Transverse colon (tissue), 4 donors: ENCODE measurements at regions not wholly inside any gene's neighbourhood (a gene's known extent, or its start where the extent isn't known, plus 50 kb on each side); places are given as distances from the start of the nearest gene placed in this dataset.

Source experiments
- POLR2A ChIP-seq: fragments of 450-650 bp; IDR thresholded peaks from one replicate; pipeline ENCODE4 v1.6.1; 2016; ENCODE audit warnings: antibody characterized with exemption, mild to moderate bottlenecking, moderate library complexity
- POLR2AphosphoS5 ChIP-seq, 3 donors: sonication (generic); formaldehyde crosslinking; IDR thresholded peaks; one replicate each; pipeline ENCODE4 v1.6.1; 2016; ENCODE audit warnings: antibody characterized with exemption in 3 of 3
- TF ChIP-seq, protein P1 (sequence below), 5 experiments: fragments of 200-600 bp in 3 of 5; fragments of 450-650 bp in 2 of 5; sonication (generic) in 3 of 5; IDR thresholded peaks; 1 replicate in 2 of 5; 2 replicates in 3 of 5; pipeline ENCODE4 v1.5.1; 2016 to 2017; ENCODE audit warnings: antibody characterized with exemption in 5 of 5, inconsistent platforms in 3 of 5, mild to moderate bottlenecking in 2 of 5, moderate library complexity in 1 of 5

DNA sequence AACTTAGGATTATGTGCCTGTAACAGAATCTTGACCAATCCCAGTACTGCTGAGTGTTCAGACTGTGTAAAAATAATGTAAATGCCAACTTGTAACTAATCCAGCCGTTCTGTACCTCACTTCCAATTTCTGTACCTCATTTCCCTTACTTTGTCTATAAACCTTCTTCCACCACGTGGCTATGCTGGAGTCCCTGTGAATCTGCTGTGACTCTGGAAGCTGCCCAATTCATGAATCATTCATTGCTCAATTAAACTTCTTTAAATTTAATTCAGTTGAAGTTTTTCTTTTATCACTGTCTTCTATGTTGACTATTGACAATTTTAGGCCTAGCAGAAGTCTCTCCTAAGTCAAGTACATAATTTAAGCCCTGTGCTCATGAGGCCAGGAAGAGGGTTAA, 215.3 kb upstream of the RHOBTB1 start:
- TF ChIP-seq, protein P1, sequence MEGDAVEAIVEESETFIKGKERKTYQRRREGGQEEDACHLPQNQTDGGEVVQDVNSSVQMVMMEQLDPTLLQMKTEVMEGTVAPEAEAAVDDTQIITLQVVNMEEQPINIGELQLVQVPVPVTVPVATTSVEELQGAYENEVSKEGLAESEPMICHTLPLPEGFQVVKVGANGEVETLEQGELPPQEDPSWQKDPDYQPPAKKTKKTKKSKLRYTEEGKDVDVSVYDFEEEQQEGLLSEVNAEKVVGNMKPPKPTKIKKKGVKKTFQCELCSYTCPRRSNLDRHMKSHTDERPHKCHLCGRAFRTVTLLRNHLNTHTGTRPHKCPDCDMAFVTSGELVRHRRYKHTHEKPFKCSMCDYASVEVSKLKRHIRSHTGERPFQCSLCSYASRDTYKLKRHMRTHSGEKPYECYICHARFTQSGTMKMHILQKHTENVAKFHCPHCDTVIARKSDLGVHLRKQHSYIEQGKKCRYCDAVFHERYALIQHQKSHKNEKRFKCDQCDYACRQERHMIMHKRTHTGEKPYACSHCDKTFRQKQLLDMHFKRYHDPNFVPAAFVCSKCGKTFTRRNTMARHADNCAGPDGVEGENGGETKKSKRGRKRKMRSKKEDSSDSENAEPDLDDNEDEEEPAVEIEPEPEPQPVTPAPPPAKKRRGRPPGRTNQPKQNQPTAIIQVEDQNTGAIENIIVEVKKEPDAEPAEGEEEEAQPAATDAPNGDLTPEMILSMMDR (IDR thresholded peaks at IDR 0.05), result no peak
- no peak for TF ChIP-seq POLR2A
- TF ChIP-seq POLR2AphosphoS5 (IDR thresholded peaks at IDR 0.05), result no peak
